Heart left ventricle (tissue), 16 donors: ENCODE measurements at regions not wholly inside any gene's neighbourhood (a gene's known extent, or its start where the extent isn't known, plus 50 kb on each side); places are given as distances from the start of the nearest gene placed in this dataset.

ENCODE experiments used
- ATAC-seq, 4 donors: fragments of 200-7000 bp; cut with Tn5 transposase; one replicate each; pipeline ENCODE4 v1.9.1; 2020 to 2022; ENCODE audit warnings: moderate library complexity in 4 of 4, mild to moderate bottlenecking in 3 of 4, moderate number of reproducible peaks in 1 of 4
- DNase-seq, 5 donors: peaks; one replicate each; pipeline ENCODE4 v3.0.0-alpha.2; 2020
- H3K27ac ChIP-seq, 12 donors: fragments of 200-600 bp; sonication (generic) in 4 of 12; one replicate each; pipeline versions ENCODE4 v1.5.0 to v1.8.0; 2016 to 2022; ENCODE audit warnings: mild to moderate bottlenecking in 2 of 12
- H3K27me3 ChIP-seq, 9 donors: fragments of 200-600 bp; sonication (generic) in 2 of 9; one replicate each; pipeline versions ENCODE4 v1.5.1 to v1.8.0; 2016 to 2022; ENCODE audit warnings: mild to moderate bottlenecking in 3 of 9
- H3K36me3 ChIP-seq, 9 donors: fragments of 200-600 bp; sonication (generic) in 2 of 9; one replicate each; pipeline versions ENCODE4 v1.5.0 to v1.8.0; 2018 to 2022; ENCODE audit warnings: mild to moderate bottlenecking in 2 of 9
- H3K4me1 ChIP-seq, 12 donors: fragments of 200-600 bp; sonication (generic) in 4 of 12; one replicate each; pipeline versions ENCODE4 v1.5.0 to v1.8.0; 2016 to 2022; ENCODE audit warnings: mild to moderate bottlenecking in 3 of 12
- H3K4me3 ChIP-seq, 12 donors: fragments of 200-600 bp; sonication (generic) in 4 of 12; one replicate each; pipeline versions ENCODE4 v1.5.0 to v1.8.0; 2017 to 2022; ENCODE audit warnings: mild to moderate bottlenecking in 9 of 12, moderate library complexity in 4 of 12
- H3K9me3 ChIP-seq, 12 donors: fragments of 200-600 bp; sonication (generic) in 4 of 12; one replicate each; pipeline versions ENCODE4 v1.5.0 to v1.8.0; 2016 to 2022; ENCODE audit warnings: mild to moderate bottlenecking in 1 of 12
- CTCF ChIP-seq, 12 donors: fragments of 200-600 bp; sonication (generic) in 4 of 12; IDR thresholded peaks; one replicate each; pipeline versions ENCODE4 v1.5.0 to v1.8.0; 2018 to 2022; ENCODE audit warnings: antibody characterized with exemption in 12 of 12, mild to moderate bottlenecking in 5 of 12
- POLR2A ChIP-seq, 2 donors: fragments of 450-650 bp; IDR thresholded peaks; one replicate each; pipeline ENCODE4 v1.6.1; 2017; ENCODE audit warnings: antibody characterized with exemption in 2 of 2, mild to moderate bottlenecking in 2 of 2, moderate library complexity in 2 of 2
- WGBS, 4 donors: extraction: QIAGEN DNeasy Blood & Tissue Kit in 2 of 4; methylation state at CpG; one replicate each; pipeline versions ENCODE4 v1.1.5 to v1.1.7; 2013 to 2018; 5-methylcytosine and 5-hydroxymethylcytosine counted together
- intact Hi-C, 10 donors: fragments of 100-400 bp; cut with DNase I; formaldehyde crosslinking; loops; one replicate each; pipeline versions ENCODE4 v1.11.1 to v1.14.2; 2022
- donor health status: ischemic (EF 13 %, LVEDD 7.1; RV severe dilation, severe dysfunction).
- donor health status: healthy with polysubstance abuse.
- donor health status: DM: no; HTN: yes; CAD: no.
- donor health status: DM: no; HTN: no; CAD: no.
- donor health status: ischemic (EF 25% LVEDD 6.9; RV normal size, moderate dysfunction).
- donor health status: ischemic (EF 25% LVEDD 5.7; RV mildly dilated, moderate dysfunction).
- donor health status: healthy.
- donor health status: DM: yes; HTN: yes; CAD: no.
- donor health status: ischemic (EF 35%, LVEDD 5.7; RV mildly dilated, moderate dysfunction).
- donor health status: nonischemic (EF 11% LVEDD 7.7; RV severe dilation, severe dysfunction).
- donor health status: DM: yes; HTN: yes; CAD: no.
- donor health status: PGD.
- donor health status: ischemic (EF 29% LVEDD 5.4; RV normal size, mild dysfunction).
- donor health status: nonischemic (EF 23%, LVEDD 6.1; RV moderate dilation, normal function).

DNA sequence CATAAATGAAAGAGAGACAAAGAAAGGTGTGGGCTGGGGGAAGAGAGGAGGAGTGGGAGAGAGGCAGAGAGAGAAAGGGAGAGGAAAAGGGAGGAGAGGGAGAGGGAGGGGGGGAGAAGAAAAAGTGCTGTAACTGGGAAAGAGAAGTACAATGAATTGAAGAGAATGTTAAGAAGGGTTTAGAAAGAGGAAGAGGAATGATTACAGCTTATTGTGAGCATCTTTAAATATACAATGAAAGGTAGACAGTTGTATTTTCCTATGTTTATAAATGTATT, 229.1 kb upstream of the PMFBP1 start:
- Histone ChIP-seq H3K27ac (no peak overlapping the region), H3K4me1 (no peaks in the 10 kb centered on the region), H3K4me3 (no peak overlapping the region), H3K27me3 (no peaks in the 10 kb centered on the region), H3K36me3 (no peaks in the 10 kb centered on the region), H3K9me3 (no peaks in the 10 kb centered on the region)
- TF ChIP-seq CTCF (IDR thresholded peaks at IDR 0.05) (no peak), POLR2A (IDR thresholded peaks at IDR 0.05) (no peak)
- ATAC-seq (no peak), DNase-seq (no peak)
- intact Hi-C loops: loop anchor here in 4 of 10 donors (5.0 to 10.0 kb wide), 2 partner anchors 1474 to 1476 kb away; no protein-coding TSS in a partner anchor

DNA sequence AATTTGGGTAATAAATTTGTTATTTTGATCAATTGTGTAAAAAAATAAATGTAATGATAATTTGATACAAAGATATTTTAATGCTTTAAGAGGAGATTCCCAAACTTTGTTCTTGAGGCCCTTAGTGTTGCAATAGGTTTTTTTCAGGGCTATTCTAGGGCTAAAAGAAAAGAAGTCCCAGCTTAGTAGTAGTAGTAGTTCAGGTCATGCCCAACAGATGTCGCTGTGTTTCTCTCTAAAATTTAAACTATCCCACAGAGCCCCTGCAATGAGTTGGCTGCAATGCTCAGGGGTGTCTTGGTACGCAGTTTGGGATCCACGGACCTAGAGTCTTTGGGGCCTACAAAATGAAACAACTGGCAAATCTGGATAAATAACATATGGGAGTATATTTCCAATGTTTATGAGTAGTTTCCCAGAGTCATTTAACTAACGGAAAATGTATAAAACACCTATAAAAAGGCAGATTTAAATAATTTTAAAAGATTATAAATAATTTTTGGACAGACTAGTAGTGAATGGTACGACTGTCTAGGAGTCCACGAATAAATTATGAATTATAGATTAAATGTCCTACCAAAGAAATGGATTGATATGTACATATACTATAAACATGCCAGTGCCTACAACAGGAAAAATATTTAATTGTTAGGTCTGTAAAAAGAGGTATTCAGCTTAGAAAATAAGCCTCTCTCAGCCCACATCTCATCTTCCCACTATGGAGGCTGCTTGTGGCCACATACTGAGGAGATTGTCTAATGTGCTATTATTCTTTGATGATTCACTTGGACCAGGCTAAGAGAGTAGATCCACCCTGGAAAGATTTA, 228.5 kb upstream of the PMFBP1 start:
- Histone ChIP-seq H3K4me1 (no peaks in the 10 kb centered on the region), H3K27me3 (no peaks in the 10 kb centered on the region), H3K9me3 (no peaks in the 10 kb centered on the region), H3K27ac (no peak overlapping the region), H3K36me3 (no peaks in the 10 kb centered on the region), H3K4me3 (no peak overlapping the region)
- WGBS, 4 donors: 34 to 40% (median 38%) methylated on average over 6 of the region's 6 CpGs
- TF ChIP-seq CTCF (IDR thresholded peaks at IDR 0.05): peak; percentile 43 to 73 (median 65)
- TF ChIP-seq POLR2A (IDR thresholded peaks at IDR 0.05): no peak
- ATAC-seq (peak in 2 of 4 donors; percentile 34 to 60), DNase-seq (peak in 1 of 5 donors; percentile 19)
- intact Hi-C loops: loop anchor here in 4 of 10 donors (5.0 to 10.0 kb wide), 2 partner anchors 1474 to 1477 kb away; no protein-coding TSS in a partner anchor

GRCh38 chr16:72399811-72400210, 227.9 kb upstream of the PMFBP1 start:
- ATAC-seq: no peak
- intact Hi-C loops: loop anchor here in 5 of 10 donors (5.0 to 10.0 kb wide), 2 partner anchors 1475 to 1477 kb away; no protein-coding TSS in a partner anchor

More at GRCh38 chr16:72399811-72400210, 227.9 kb upstream of the PMFBP1 start:
- no peaks in the 10 kb centered on the region for H3K4me1 ChIP-seq
- H3K4me3 ChIP-seq: no peak overlapping the region
- H3K27ac ChIP-seq: no peak overlapping the region
- 86 to 94% (median 91%) methylated on average over 1 of the region's 1 CpG for WGBS, 4 donors
- TF ChIP-seq POLR2A (IDR thresholded peaks at IDR 0.05) (no peak), CTCF (IDR thresholded peaks at IDR 0.05) (no peak)
- no peaks in the 10 kb centered on the region for H3K27me3 ChIP-seq
- H3K36me3 ChIP-seq: no peaks in the 10 kb centered on the region
- DNase-seq: no peak
- peaks cover 0 to 4% (median 0%) of the 10 kb centered on the region in 12 donors for H3K9me3 ChIP-seq
